Panc1 (cell line): ENCODE measurements at regions not wholly inside any gene's neighbourhood (a gene's known extent, or its start where the extent isn't known, plus 50 kb on each side); places are given as distances from the start of the nearest gene placed in this dataset.

Source experiments
- ATAC-seq: fragments of 200-7000 bp; cut with Tn5 transposase; 2 replicates; pipeline ENCODE4 v1.9.1; 2020; ENCODE audit warnings: mild to moderate bottlenecking, moderate library complexity
- BruUV-seq: library from RNA; stranded (reverse); fragments of 400-500 nt; replicated peaks from 2 replicates; lab custom pipeline; 2021; lab: Mats Ljungman, UMichigan
- CTCF ChIA-PET: fragments of 300-600 bp; sonication (Branson Sonifier 250); formaldehyde crosslinking; loops from one replicate; lab custom pipeline; 2022; ENCODE audit warnings: antibody characterized with exemption; lab: Charles Lee
- POLR2A ChIA-PET: fragments of 300-600 bp; sonication (Branson Sonifier 250); formaldehyde crosslinking; loops from one replicate; lab custom pipeline; 2022; ENCODE audit warnings: antibody characterized with exemption; lab: Charles Lee
- DNase-seq: peaks from one replicate; pipeline ENCODE4 v3.0.0-alpha.2; 2010; ENCODE audit warnings: low read depth, low spot score
- H3K27ac ChIP-seq: 2 replicates; pipeline ENCODE4 v1.5.1; 2011; ENCODE audit warnings: mild to moderate bottlenecking, low read length, inconsistent platforms
- H3K27me3 ChIP-seq: fragments of 200-500 bp; sonication (Bioruptor generic); 2 replicates; pipeline ENCODE4 v1.6.0; 2014; ENCODE audit warnings: low read length, inconsistent platforms; ENCODE audit not compliant: control insufficient read depth, insufficient read depth
- H3K36me3 ChIP-seq: fragments of 200-500 bp; sonication (Bioruptor generic); 2 replicates; pipeline ENCODE4 v1.5.1; 2014; ENCODE audit warnings: inconsistent platforms, mild to moderate bottlenecking, low read length, moderate library complexity; ENCODE audit not compliant: control insufficient read depth, insufficient read depth
- H3K4me1 ChIP-seq: 2 replicates; pipeline ENCODE4 v1.5.1; 2011; ENCODE audit warnings: inconsistent platforms, mild to moderate bottlenecking, low read length, moderate library complexity; ENCODE audit not compliant: control insufficient read depth, insufficient read depth
- H3K4me3 ChIP-seq, 2 experiments: 2 replicates each; pipeline ENCODE4 v1.5.1; 2011 to 2012; ENCODE audit warnings: low read depth in 2 of 2, low read length in 2 of 2, mild to moderate bottlenecking in 2 of 2, inconsistent platforms in 1 of 2, moderate library complexity in 1 of 2
- H3K9me3 ChIP-seq: fragments of 200-500 bp; sonication (Bioruptor generic); 2 replicates; pipeline ENCODE4 v1.5.1; 2014; ENCODE audit warnings: low read depth, mild to moderate bottlenecking, inconsistent platforms, low read length, moderate library complexity; ENCODE audit not compliant: control insufficient read depth, insufficient read depth
- POLR2AphosphoS5 ChIP-seq: IDR thresholded peaks from 2 replicates; pipeline ENCODE4 v1.6.1; 2012; ENCODE audit warnings: mild to moderate bottlenecking, low read depth, low read length, moderate library complexity
- SIN3A ChIP-seq: IDR thresholded peaks from 2 replicates; pipeline ENCODE4 v1.6.1; 2012; ENCODE audit warnings: low read depth, mild to moderate bottlenecking, low read length, moderate library complexity, borderline replicate concordance; ENCODE audit not compliant: insufficient read depth
- TCF7L2 ChIP-seq: IDR thresholded peaks from 2 replicates; pipeline ENCODE4 v1.6.1; 2011; ENCODE audit warnings: mild to moderate bottlenecking, low read depth, low read length, inconsistent platforms
- in situ Hi-C: cut with HindIII; loops from 2 replicates; pipeline ENCODE4 v1.10.0; 2016; ENCODE audit warnings: low sequenced_read_pairs, low pct_unique_long_range_greater_than_20kb
- intact Hi-C: fragments of 100-400 bp; cut with micrococcal nuclease; formaldehyde crosslinking; loops from one replicate; pipeline ENCODE4 v1.10.0; 2022; ENCODE audit not compliant: unreplicated experiment
- TF ChIP-seq, protein P1 (sequence below), 2 experiments: IDR thresholded peaks; 2 replicates each; pipeline ENCODE4 v1.6.1; 2011 to 2012; ENCODE audit warnings: low read depth in 2 of 2, control low read depth in 1 of 2, low read length in 1 of 2, mild to moderate bottlenecking in 1 of 2, moderate library complexity in 1 of 2; ENCODE audit not compliant: insufficient read depth in 1 of 2
- TF ChIP-seq, protein P2 (sequence below): fragments of 450-650 bp; IDR thresholded peaks from 2 replicates; pipeline ENCODE4 v1.5.1; 2017; ENCODE audit warnings: mild to moderate bottlenecking

DNA sequence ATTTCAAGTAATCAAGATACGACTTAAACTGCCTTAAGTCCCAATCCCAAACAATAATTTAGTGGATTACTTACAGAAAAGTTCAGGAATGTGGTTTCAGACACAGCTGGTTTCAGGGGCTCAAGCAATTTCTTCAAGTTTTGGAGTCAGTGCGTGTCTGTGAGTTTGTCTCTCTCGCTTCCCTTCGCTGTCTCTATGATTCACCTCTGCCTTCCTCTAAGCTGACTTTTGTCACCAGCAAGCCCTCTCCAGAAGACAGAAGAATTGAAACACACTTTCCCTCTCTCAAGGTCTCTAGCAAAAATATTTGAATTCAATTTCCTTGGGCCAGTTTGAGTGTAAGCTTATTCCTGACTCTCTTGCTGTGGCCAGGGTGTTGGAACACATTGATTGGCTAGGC is 392.4 kb downstream of the EDEM1 start:
- ATAC-seq (no peak), DNase-seq (no peak)
- ChIA-PET POLR2A (no interaction called here), CTCF (no interaction called here)
- Histone ChIP-seq H3K36me3 (no peaks in the 10 kb centered on the region), H3K27me3 (no peaks in the 10 kb centered on the region), H3K4me1 (no peaks in the 10 kb centered on the region), H3K4me3 (no peak overlapping the region), H3K27ac (no peak overlapping the region), H3K9me3 (no peaks in the 10 kb centered on the region)
- intact Hi-C loops: no loop called here
- no TSS peak for BruUV-seq
- TF ChIP-seq POLR2AphosphoS5: no peak
- no peak for TF ChIP-seq TCF7L2
- TF ChIP-seq, protein P1, sequence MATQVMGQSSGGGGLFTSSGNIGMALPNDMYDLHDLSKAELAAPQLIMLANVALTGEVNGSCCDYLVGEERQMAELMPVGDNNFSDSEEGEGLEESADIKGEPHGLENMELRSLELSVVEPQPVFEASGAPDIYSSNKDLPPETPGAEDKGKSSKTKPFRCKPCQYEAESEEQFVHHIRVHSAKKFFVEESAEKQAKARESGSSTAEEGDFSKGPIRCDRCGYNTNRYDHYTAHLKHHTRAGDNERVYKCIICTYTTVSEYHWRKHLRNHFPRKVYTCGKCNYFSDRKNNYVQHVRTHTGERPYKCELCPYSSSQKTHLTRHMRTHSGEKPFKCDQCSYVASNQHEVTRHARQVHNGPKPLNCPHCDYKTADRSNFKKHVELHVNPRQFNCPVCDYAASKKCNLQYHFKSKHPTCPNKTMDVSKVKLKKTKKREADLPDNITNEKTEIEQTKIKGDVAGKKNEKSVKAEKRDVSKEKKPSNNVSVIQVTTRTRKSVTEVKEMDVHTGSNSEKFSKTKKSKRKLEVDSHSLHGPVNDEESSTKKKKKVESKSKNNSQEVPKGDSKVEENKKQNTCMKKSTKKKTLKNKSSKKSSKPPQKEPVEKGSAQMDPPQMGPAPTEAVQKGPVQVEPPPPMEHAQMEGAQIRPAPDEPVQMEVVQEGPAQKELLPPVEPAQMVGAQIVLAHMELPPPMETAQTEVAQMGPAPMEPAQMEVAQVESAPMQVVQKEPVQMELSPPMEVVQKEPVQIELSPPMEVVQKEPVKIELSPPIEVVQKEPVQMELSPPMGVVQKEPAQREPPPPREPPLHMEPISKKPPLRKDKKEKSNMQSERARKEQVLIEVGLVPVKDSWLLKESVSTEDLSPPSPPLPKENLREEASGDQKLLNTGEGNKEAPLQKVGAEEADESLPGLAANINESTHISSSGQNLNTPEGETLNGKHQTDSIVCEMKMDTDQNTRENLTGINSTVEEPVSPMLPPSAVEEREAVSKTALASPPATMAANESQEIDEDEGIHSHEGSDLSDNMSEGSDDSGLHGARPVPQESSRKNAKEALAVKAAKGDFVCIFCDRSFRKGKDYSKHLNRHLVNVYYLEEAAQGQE (IDR thresholded peaks at IDR 0.05; ENCODE audit: insufficient read depth in 1 of 2, low read depth in 2 of 2, low read length in 1 of 2): no peak
- TF ChIP-seq, protein P2, sequence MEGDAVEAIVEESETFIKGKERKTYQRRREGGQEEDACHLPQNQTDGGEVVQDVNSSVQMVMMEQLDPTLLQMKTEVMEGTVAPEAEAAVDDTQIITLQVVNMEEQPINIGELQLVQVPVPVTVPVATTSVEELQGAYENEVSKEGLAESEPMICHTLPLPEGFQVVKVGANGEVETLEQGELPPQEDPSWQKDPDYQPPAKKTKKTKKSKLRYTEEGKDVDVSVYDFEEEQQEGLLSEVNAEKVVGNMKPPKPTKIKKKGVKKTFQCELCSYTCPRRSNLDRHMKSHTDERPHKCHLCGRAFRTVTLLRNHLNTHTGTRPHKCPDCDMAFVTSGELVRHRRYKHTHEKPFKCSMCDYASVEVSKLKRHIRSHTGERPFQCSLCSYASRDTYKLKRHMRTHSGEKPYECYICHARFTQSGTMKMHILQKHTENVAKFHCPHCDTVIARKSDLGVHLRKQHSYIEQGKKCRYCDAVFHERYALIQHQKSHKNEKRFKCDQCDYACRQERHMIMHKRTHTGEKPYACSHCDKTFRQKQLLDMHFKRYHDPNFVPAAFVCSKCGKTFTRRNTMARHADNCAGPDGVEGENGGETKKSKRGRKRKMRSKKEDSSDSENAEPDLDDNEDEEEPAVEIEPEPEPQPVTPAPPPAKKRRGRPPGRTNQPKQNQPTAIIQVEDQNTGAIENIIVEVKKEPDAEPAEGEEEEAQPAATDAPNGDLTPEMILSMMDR: no peak
- TF ChIP-seq SIN3A: no peak
- in situ Hi-C loops: no loop called here

DNA sequence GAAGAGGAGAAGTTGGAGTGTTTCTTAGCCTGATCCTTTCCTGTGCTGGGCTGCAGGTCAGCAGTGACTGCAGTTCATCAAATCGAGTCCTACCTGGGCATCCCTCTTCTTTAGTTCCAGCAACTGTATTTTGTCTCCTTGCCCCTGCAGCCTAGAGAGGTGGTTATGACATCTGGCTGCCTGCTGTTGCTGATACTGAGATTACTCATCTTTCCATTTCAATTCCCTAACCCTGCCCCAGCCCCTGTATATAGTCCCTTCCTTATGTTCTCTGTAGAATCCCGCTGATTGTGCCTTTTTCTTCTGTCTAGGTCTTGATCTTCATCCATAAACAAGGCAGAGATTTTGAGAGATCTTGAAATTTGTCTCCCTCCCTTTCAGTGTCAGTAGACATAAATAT is 393.3 kb downstream of the EDEM1 start:
- no TSS peak for BruUV-seq
- no peaks in the 10 kb centered on the region for H3K27me3 ChIP-seq
- H3K9me3 ChIP-seq: no peaks in the 10 kb centered on the region
- ATAC-seq (no peak), DNase-seq (no peak)
- TF ChIP-seq TCF7L2: no peak
- TF ChIP-seq, protein P1 (IDR thresholded peaks at IDR 0.05; ENCODE audit: insufficient read depth in 1 of 2, low read depth in 2 of 2, low read length in 1 of 2): no peak
- TF ChIP-seq POLR2AphosphoS5: no peak
- intact Hi-C loops (no loop called here), in situ Hi-C loops (no loop called here)
- no peaks in the 10 kb centered on the region for H3K4me1 ChIP-seq
- no peaks in the 10 kb centered on the region for H3K36me3 ChIP-seq
- CTCF ChIA-PET: no interaction called here
- H3K4me3 ChIP-seq: no peak overlapping the region
- POLR2A ChIA-PET: no interaction called here
- no peak overlapping the region for H3K27ac ChIP-seq
